OCI-LY1 (cell line): ENCODE measurements at regions not wholly inside any gene's neighbourhood (a gene's known extent, or its start where the extent isn't known, plus 50 kb on each side); places are given as distances from the start of the nearest gene placed in this dataset.

Source experiments
- CTCF ChIP-seq: fragments of 200-600 bp; sonication (generic), shearing (Covaris generic); IDR thresholded peaks from 2 replicates; pipeline ENCODE4 v1.5.1; 2017; ENCODE audit warnings: mild to moderate bottlenecking, antibody characterized with exemption, low read length, moderate library complexity, mixed read lengths
- EZH2 ChIP-seq: fragments of 200-600 bp; sonication (generic), shearing (Covaris generic); IDR thresholded peaks from 2 replicates; pipeline ENCODE4 v1.8.0; 2017; ENCODE audit warnings: borderline replicate concordance, mixed run types, mild to moderate bottlenecking, antibody characterized with exemption, low read length, moderate library complexity, mixed read lengths

DNA sequence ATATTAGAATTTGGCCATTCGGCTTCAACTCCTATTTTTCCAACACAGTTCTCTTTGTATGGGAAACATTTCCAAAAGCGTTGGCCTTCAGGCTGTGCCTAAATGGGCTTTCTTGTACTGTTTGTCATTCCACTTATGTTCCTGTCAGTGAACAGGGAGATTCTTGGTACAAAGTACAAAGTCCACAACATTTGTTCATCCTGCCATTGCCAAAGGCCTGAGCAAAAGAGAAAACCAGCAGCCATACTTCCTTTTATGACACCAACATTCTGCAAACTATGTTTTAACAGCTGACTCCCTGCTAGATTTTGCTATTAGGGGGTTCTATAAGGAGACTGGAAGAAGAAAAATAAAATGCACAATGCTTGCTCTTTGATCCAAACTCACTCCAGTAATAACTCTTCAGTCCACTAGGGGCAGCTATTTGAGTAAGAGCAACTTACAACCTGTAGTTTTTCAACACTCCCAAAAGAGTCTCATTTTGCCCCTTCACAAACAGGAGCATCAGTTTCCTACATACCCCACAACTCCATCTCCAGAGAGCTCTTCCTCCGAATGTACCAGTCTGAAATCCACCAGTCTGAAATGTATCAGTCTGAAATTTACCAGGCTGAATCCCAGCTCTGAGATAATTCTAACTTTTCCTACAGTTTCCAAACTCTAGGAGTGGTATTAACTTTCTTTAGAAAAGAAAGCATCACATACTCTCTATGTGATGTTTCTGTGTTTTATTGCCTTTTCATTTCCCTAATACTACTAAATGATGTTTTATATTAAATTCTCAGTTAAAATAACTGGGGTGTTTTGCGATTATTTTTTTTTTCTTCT lies 693.8 kb downstream of the DNAH5 start:
- TF ChIP-seq EZH2 (no peak), CTCF (peak; percentile 54)
